GM23248 (cell line): ENCODE measurements at regions not wholly inside any gene's neighbourhood (a gene's known extent, or its start where the extent isn't known, plus 50 kb on each side); places are given as distances from the start of the nearest gene placed in this dataset.

Experiments used
- DNase-seq: peaks from one replicate; pipeline ENCODE4 v3.0.0-alpha.2; 2015
- H2AFZ ChIP-seq: fragments of 200-600 bp; sonication (generic); 2 replicates; pipeline ENCODE4 v1.6.1; 2016; ENCODE audit warnings: antibody characterized with exemption
- H3F3A ChIP-seq: fragments of 200-600 bp; sonication (generic); 2 replicates; pipeline ENCODE4 v1.6.1; 2016; ENCODE audit warnings: mild to moderate bottlenecking, antibody characterized with exemption, mixed run types; ENCODE audit not compliant: insufficient read depth
- H3K27ac ChIP-seq: fragments of 200-600 bp; sonication (generic); 2 replicates; pipeline ENCODE4 v1.5.1; 2016; ENCODE audit warnings: mild to moderate bottlenecking
- H3K27me3 ChIP-seq: fragments of 200-600 bp; sonication (generic); replicated peaks from 2 replicates; pipeline ENCODE4 v1.6.1; 2016; ENCODE audit warnings: mild to moderate bottlenecking; ENCODE audit not compliant: insufficient read depth
- H3K36me3 ChIP-seq: fragments of 200-600 bp; sonication (generic); 2 replicates; pipeline ENCODE4 v1.6.1; 2016; ENCODE audit warnings: low read depth, mild to moderate bottlenecking
- H3K4me1 ChIP-seq: fragments of 200-600 bp; sonication (generic); 2 replicates; pipeline ENCODE4 v1.6.1; 2016; ENCODE audit warnings: mild to moderate bottlenecking; ENCODE audit not compliant: insufficient read depth
- H3K4me2 ChIP-seq: fragments of 200-600 bp; sonication (generic); one replicate; pipeline ENCODE4 v1.6.1; 2016; ENCODE audit warnings: mild to moderate bottlenecking; ENCODE audit not compliant: unreplicated experiment
- H3K4me3 ChIP-seq: fragments of 200-600 bp; sonication (generic); 2 replicates; pipeline ENCODE4 v1.5.1; 2016; ENCODE audit warnings: mild to moderate bottlenecking
- H3K79me2 ChIP-seq: fragments of 200-600 bp; sonication (generic); 2 replicates; pipeline ENCODE4 v1.6.1; 2016; ENCODE audit warnings: mild to moderate bottlenecking; ENCODE audit not compliant: insufficient read depth
- H3K9ac ChIP-seq: fragments of 200-600 bp; sonication (generic); 2 replicates; pipeline ENCODE4 v1.6.1; 2016; ENCODE audit warnings: mild to moderate bottlenecking
- H3K9me2 ChIP-seq: fragments of 200-600 bp; sonication (generic); 2 replicates; pipeline ENCODE4 v1.6.1; 2016; ENCODE audit warnings: mixed run types, mild to moderate bottlenecking, moderate library complexity; ENCODE audit not compliant: insufficient read depth
- H3K9me3 ChIP-seq: fragments of 200-600 bp; sonication (generic); one replicate; pipeline ENCODE4 v1.6.1; 2017; ENCODE audit warnings: low read depth
- H4K20me1 ChIP-seq: fragments of 200-600 bp; sonication (generic); 2 replicates; pipeline ENCODE4 v1.6.0; 2016; ENCODE audit not compliant: insufficient read depth
- EZH2 ChIP-seq: fragments of 200-600 bp; sonication (generic); IDR thresholded peaks from 2 replicates; pipeline ENCODE4 v1.6.1; 2018; ENCODE audit warnings: antibody characterized with exemption, mild to moderate bottlenecking; ENCODE audit not compliant: insufficient read depth, poor library complexity, severe bottlenecking
- EZH2phosphoT487 ChIP-seq: fragments of 200-600 bp; sonication (generic); IDR thresholded peaks from 2 replicates; pipeline ENCODE4 v1.6.1; 2018; ENCODE audit warnings: antibody characterized with exemption, moderate library complexity, mild to moderate bottlenecking, low read depth; ENCODE audit not compliant: insufficient read depth
- WGBS, 2 experiments: methylation state at CpG; one replicate each; pipeline ENCODE4 v1.1.6; 2015 to 2017; ENCODE audit warnings: low lambda C conversion rate in 2 of 2, low coverage in 1 of 2; ENCODE audit errors: missing lambda C conversion rate in 2 of 2; 5-methylcytosine and 5-hydroxymethylcytosine counted together
- in situ Hi-C: fragments of 300-500 bp; cut with MboI; formaldehyde crosslinking; loops from 2 replicates; pipeline ENCODE4 v1.15.0; 2020

DNA sequence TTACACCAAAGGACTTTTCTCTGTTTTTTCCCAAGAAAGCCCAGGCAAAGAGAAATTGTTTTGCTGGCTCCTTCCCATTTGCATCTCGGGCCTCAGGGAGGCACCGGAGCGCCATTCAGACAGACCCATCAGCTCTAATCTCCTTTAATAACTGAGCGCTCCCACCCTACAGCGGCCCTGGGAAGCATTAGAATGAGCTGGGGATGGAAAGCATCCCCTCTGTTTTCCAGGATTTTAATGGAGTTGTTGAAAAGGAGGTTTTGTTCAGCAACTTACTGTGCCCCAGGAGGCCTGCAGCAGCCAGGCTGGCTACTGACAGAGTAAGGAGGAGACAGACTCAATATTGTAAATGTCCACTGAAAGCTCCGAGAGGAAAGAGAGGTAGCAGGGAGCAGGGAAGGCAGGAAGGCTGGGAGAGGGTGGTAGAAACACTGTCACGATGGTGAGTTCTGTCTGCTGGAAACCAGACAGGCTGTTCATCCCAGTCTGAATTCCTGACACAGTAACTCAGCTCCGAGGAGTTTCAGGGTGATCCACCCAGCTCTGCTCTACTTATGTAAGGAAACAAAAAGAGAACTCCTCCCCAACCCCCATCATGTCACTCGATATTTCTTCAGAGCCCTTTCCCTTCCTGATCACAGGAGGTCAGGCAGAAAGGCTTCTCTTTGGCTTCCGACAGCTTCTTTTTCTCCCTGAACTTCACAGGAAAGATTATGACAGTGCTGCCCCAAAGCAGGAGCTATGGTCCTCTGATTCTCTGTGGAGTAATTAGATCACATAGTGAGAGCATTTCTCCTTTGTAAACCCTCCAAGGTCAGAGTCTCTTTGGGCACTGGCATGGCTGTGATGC lies 62.5 kb upstream of the TMEM132D start:
- Histone ChIP-seq H3K27me3 (no peaks in the 10 kb centered on the region), H3K4me2 (no peak overlapping the region), H3K9me2 (no peaks in the 10 kb centered on the region), H2AFZ (no peak overlapping the region), H3K4me1 (no peaks in the 10 kb centered on the region), H3K79me2 (no peaks in the 10 kb centered on the region), H3K9me3 (no peaks in the 10 kb centered on the region), H3K4me3 (no peak overlapping the region), H3K27ac (no peak overlapping the region), H3K36me3 (no peaks in the 10 kb centered on the region), H4K20me1 (no peaks in the 10 kb centered on the region), H3F3A (no peaks in the 10 kb centered on the region), H3K9ac (no peak overlapping the region)
- TF ChIP-seq EZH2 (no peak), EZH2phosphoT487 (no peak)
- no peak for DNase-seq
- WGBS, 2 experiments, result 8 to 11% methylated on average over 10 of the region's 10 CpGs
- in situ Hi-C loops, result no loop called here

DNA sequence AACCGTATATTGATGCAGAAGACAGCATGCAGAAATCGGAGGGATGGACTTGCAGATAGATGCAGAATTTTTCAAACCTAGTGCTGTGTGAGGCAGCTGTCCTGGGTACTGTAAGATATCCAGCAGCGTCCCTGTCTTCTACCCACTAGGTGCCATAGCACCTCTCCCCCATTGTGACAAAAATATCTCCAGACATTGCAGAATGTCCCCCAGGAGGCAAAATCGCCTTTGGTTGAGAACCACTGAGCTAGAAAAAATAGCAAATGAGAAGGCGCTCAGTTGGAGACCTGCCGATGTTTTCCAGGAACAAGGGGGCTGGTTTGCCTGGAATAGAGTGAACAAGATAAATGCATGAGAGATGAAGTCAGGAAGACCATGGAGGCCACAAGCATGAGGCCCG lies 67.9 kb upstream of the TMEM132D start:
- Histone ChIP-seq H3K9me3 (no peaks in the 10 kb centered on the region), H3K9me2 (no peaks in the 10 kb centered on the region), H3K79me2 (no peaks in the 10 kb centered on the region), H3K27ac (no peak overlapping the region), H3K4me3 (no peak overlapping the region), H3F3A (no peaks in the 10 kb centered on the region), H2AFZ (no peak overlapping the region), H4K20me1 (no peaks in the 10 kb centered on the region), H3K27me3 (no peaks in the 10 kb centered on the region), H3K36me3 (no peaks in the 10 kb centered on the region; the same call in 1 of the 2 replicates), H3K4me2 (no peak overlapping the region), H3K4me1 (no peaks in the 10 kb centered on the region), H3K9ac (no peak overlapping the region)
- 25 to 26% methylated on average over 7 of the region's 7 CpGs for WGBS, 2 experiments
- no peak for TF ChIP-seq EZH2
- no peak for TF ChIP-seq EZH2phosphoT487
- in situ Hi-C loops, result no loop called here
- no peak for DNase-seq

DNA sequence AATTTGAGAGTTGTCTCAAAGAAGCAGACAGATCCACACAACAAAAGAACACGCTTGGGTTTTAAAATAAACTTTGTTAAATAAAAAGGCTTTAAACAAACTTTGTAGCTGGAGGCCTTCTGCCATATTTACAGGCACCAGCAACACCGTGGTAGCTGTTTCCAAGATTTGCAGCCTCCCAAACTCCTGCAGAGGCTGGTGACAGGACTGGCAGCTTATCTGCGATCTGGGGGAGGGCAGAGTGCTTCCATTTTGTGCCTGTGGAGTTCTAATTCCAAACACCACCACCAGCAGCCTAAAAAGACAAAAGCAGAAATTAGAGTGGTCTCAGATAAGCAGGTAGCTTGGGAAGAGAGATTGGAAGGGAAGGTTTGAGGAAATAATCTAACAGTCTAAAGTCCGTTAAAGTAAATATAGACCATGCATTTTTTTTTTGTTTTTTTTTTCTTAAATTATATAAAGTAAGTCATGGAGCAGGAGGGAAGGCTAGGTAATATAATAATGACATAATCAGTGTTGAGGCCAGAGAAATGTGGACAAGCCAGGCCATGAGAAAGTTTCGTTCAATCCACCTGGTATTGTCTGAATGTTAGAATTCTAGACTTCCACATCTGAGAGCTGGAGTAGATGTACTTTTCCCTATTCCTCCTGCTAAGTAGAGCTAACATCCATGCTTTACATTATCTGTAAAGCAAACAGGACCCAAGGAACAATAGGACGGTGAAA lies 69.6 kb upstream of the TMEM132D start:
- Histone ChIP-seq H3K9ac (no peak overlapping the region), H3F3A (no peaks in the 10 kb centered on the region), H3K4me2 (no peak overlapping the region), H3K4me3 (no peak overlapping the region), H3K79me2 (no peaks in the 10 kb centered on the region), H3K36me3 (no peaks in the 10 kb centered on the region; the same call in 1 of the 2 replicates), H4K20me1 (no peaks in the 10 kb centered on the region), H3K9me2 (no peaks in the 10 kb centered on the region), H3K4me1 (no peaks in the 10 kb centered on the region), H2AFZ (no peak overlapping the region), H3K9me3 (no peaks in the 10 kb centered on the region), H3K27me3 (no peaks in the 10 kb centered on the region), H3K27ac (no peak overlapping the region)
- 22 to 26% methylated on average over 6 of the region's 6 CpGs for WGBS, 2 experiments
- in situ Hi-C loops, result no loop called here
- no peak for TF ChIP-seq EZH2
- DNase-seq, result no peak

GRCh38 chr12:129984106-129984505 lies 80.3 kb upstream of the TMEM132D start:
- Histone ChIP-seq H3K4me2 (no peak overlapping the region), H2AFZ (no peak overlapping the region), H3K4me3 (no peak overlapping the region), H3K4me1 (no peaks in the 10 kb centered on the region), H3K36me3 (no peaks in the 10 kb centered on the region), H3K79me2 (no peaks in the 10 kb centered on the region), H3F3A (no peaks in the 10 kb centered on the region), H3K9me3 (no peaks in the 10 kb centered on the region), H3K9ac (no peak overlapping the region), H3K9me2 (no peaks in the 10 kb centered on the region), H3K27ac (no peak overlapping the region), H4K20me1 (no peaks in the 10 kb centered on the region), H3K27me3 (no peaks in the 10 kb centered on the region)
- in situ Hi-C loops, result no loop called here
- 13 to 14% methylated on average over 4 of the region's 4 CpGs for WGBS, 2 experiments
- TF ChIP-seq EZH2phosphoT487 (no peak), EZH2 (no peak)
- DNase-seq, result no peak
